ENCODE measurements at regions not wholly inside any gene's neighbourhood (a gene's known extent, or its start where the extent isn't known, plus 50 kb on each side); places are given as distances from the start of the nearest gene placed in this dataset.

DNA sequence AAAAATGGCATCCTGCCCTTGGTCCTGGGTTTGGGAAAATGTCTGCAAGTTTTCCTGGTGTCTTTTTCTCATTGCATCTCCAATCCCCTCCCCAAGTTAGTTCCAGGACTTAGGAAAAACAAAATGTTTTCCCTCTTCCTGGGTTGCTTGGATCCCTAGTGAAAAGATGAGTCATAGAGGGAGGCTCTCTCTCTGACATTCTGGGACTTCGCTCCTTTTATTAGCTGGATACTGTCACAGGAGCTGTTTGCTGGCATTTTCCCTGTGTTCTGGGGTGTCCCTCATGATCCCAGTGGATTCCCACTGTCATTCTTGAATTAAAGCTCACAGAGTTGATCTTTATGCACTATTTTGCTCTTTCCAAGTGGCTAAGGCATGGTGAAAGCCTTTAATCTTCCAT is 316.4 kb upstream of the MBL2 start:
- TF ChIP-seq, protein P1, sequence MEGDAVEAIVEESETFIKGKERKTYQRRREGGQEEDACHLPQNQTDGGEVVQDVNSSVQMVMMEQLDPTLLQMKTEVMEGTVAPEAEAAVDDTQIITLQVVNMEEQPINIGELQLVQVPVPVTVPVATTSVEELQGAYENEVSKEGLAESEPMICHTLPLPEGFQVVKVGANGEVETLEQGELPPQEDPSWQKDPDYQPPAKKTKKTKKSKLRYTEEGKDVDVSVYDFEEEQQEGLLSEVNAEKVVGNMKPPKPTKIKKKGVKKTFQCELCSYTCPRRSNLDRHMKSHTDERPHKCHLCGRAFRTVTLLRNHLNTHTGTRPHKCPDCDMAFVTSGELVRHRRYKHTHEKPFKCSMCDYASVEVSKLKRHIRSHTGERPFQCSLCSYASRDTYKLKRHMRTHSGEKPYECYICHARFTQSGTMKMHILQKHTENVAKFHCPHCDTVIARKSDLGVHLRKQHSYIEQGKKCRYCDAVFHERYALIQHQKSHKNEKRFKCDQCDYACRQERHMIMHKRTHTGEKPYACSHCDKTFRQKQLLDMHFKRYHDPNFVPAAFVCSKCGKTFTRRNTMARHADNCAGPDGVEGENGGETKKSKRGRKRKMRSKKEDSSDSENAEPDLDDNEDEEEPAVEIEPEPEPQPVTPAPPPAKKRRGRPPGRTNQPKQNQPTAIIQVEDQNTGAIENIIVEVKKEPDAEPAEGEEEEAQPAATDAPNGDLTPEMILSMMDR (IDR thresholded peaks at IDR 0.05): no peak
- Histone ChIP-seq H3K4me3 (no peak overlapping the region), H3K36me3 (ENCODE audit: low read depth) (no peaks in the 10 kb centered on the region), H3K9me3 (no peaks in the 10 kb centered on the region), H3K4me1 (ENCODE audit: low read depth) (no peaks in the 10 kb centered on the region)
- no peak for ATAC-seq
- intact Hi-C loops (cut with DNase I, micrococcal nuclease): no loop called here
- no peak for DNase-seq

DNA sequence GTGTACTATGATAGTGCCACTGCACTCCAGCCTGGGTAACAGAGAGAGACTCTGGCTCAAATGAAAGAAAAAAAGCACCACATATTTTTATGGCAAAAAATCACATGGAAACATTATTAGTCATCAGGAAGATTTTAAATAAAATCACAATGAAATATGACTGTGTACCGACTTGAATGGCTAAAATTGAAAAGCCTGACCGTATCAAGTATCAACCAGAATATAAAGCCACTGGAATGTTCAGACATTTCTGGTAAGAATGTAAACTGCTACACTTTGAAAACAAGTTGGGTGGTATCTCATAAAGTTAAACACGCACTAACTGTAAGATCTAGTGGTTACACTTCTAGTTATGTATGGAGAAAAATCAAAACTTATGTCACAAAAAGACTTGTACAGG is 306.7 kb upstream of the MBL2 start:
- intact Hi-C loops (cut with DNase I, micrococcal nuclease): no loop called here
- Histone ChIP-seq H3K4me3 (no peak overlapping the region), H3K9me3 (no peaks in the 10 kb centered on the region), H3K4me1 (ENCODE audit: low read depth) (no peaks in the 10 kb centered on the region), H3K36me3 (ENCODE audit: low read depth) (no peaks in the 10 kb centered on the region)
- no peak for ATAC-seq
- TF ChIP-seq, protein P1 (IDR thresholded peaks at IDR 0.05): no peak
- DNase-seq: no peak

DNA sequence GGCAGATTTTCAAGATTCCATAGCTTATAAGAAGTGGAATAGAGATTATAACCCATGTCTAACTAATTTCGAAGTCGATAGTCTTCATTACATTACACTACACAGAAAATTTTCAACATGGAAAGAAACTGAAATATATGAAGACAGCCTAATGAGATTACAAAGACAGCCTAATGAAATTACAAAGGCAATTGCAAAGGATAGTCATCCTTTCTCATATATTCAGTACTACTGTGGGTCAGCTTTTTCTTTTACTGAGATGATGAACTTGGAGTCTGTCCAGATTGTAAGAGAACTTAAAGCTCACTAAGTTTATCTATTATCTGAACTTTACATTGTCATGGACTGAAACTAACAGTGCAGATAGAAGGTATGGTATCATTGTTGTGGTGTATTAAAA is 304.4 kb upstream of the MBL2 start:
- H3K4me1 ChIP-seq (ENCODE audit: low read depth): no peaks in the 10 kb centered on the region
- intact Hi-C loops (cut with DNase I, micrococcal nuclease): no loop called here
- ATAC-seq: no peak
- TF ChIP-seq, protein P1 (IDR thresholded peaks at IDR 0.05): no peak
- H3K9me3 ChIP-seq: no peaks in the 10 kb centered on the region
- DNase-seq: no peak
- no peak overlapping the region for H3K4me3 ChIP-seq
- no peaks in the 10 kb centered on the region for H3K36me3 ChIP-seq (ENCODE audit: low read depth)

DNA sequence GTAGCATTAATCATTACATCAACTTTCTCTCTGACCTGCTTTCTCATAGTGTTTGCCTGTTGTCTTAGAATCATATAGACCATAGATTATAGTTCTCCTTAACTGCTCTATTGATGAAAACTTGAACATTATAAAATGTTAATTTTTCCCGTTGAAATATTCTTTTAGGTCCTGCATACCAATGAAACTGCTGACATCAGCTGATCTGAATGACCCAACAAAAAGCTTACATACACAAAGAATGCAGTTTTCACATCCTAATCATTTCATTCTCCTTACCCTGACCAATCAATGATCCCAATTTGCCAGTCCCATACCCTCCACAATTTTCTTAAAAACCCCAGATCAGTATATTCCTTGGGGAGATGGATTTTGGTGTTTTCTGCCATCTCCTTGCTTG is 302.9 kb upstream of the MBL2 start:
- intact Hi-C loops (cut with DNase I, micrococcal nuclease): no loop called here
- Histone ChIP-seq H3K4me1 (ENCODE audit: low read depth) (no peaks in the 10 kb centered on the region), H3K36me3 (ENCODE audit: low read depth) (no peaks in the 10 kb centered on the region), H3K9me3 (no peaks in the 10 kb centered on the region), H3K4me3 (no peak overlapping the region)
- ATAC-seq: no peak
- DNase-seq: no peak
- TF ChIP-seq, protein P1 (IDR thresholded peaks at IDR 0.05): no peak

DNA sequence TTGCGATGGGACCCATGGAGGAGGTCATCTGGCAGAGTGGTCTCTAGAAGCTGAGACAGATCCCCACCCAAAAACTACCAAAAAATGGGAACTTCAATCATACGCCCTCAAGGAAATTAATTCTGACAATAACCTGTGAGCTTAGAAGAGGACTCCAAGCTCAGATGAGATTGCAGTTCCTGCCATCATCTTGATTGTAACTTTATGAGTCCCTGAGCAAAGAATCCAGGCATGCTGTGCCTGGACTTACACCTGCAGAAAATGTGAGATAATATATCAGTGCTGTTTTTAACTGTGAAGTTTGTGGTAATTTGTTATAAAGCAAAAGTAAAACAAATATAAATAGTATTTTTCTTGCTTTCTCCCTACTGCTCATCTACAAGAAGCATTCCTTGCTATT is 299.6 kb upstream of the MBL2 start:
- no peak overlapping the region for H3K4me3 ChIP-seq
- no peaks in the 10 kb centered on the region for H3K4me1 ChIP-seq (ENCODE audit: low read depth)
- intact Hi-C loops (cut with DNase I, micrococcal nuclease): no loop called here
- DNase-seq: no peak
- no peaks in the 10 kb centered on the region for H3K9me3 ChIP-seq
- ATAC-seq: peak; percentile 40
- TF ChIP-seq, protein P1 (IDR thresholded peaks at IDR 0.05): no peak
- no peaks in the 10 kb centered on the region for H3K36me3 ChIP-seq (ENCODE audit: low read depth)

DNA sequence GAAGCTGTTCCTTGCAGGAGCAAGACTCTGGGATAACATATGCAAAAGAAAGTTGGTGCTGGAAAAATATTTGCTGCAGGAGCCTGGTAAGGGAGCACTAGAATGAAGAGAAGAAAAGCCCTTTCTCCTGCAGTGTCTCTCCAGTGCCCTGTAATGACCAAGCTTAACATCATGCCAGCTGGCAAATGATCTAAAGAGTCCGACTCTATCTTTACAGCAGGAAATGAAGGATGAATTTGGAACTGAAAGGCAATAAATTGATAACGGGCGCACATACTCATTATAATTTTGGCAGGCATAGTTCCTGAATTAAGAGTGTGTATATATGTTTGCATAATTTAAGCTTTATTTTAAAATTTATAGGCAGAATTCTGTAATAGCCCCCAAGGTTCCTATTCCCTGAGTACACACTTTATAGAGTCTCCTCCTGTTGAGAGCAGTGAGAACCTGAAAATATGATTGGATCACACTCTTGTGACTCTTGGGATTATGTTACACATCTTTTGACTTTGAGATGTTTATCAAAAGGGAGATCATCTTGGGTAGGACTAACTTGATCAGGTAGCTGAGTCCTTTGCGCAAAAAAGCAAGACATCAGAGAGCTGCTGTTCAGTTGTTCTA is 299.0 kb upstream of the MBL2 start:
- H3K4me3 ChIP-seq: no peak overlapping the region
- H3K36me3 ChIP-seq (ENCODE audit: low read depth): no peaks in the 10 kb centered on the region
- no peaks in the 10 kb centered on the region for H3K9me3 ChIP-seq
- no peaks in the 10 kb centered on the region for H3K4me1 ChIP-seq (ENCODE audit: low read depth)
- ATAC-seq (peak; percentile 90), DNase-seq (peak in 1 of 3 donors; percentile 76)
- intact Hi-C loops (cut with DNase I, micrococcal nuclease): no loop called here
- TF ChIP-seq, protein P1 (IDR thresholded peaks at IDR 0.05): no peak

Measured in mucosa of descending colon (tissue), 3 donors.